ENCODE measurements at regions not wholly inside any gene's neighbourhood (a gene's known extent, or its start where the extent isn't known, plus 50 kb on each side); places are given as distances from the start of the nearest gene placed in this dataset.

DNA sequence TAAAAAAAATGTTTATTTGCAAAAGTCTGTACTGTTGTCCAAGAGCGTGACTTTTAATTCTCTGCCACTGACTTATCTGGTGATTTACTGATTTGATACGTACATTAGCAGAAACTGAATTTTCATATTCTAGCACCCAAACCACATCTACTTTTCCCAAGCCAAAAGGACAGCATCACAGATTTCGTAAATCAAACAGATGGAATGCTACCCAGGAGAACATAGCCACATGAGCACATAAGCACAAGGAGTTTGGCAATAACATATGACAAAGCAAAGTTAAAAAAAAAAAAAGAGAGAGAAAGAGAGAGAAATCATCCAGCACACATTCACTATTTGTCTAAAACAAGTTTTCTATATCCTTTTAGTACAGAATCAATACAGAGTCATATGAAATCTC, 83.7 kb downstream of the HINT1 start:
- Histone ChIP-seq H2AFZ (ENCODE audit: low read length) (no peak overlapping the region), H3K27ac (ENCODE audit: insufficient read length, low read depth, low read length) (no peak overlapping the region), H3K23ac (ENCODE audit: insufficient read length, low read depth, low read length) (no peak overlapping the region), H3K79me1 (ENCODE audit: insufficient read depth, low read depth, low read length, poor library complexity, severe bottlenecking) (no peaks in the 10 kb centered on the region), H3K23me2 (ENCODE audit: insufficient read length, low read depth, low read length, poor library complexity, severe bottlenecking) (no peaks in the 10 kb centered on the region), H3T11ph (ENCODE audit: low read length) (no peak overlapping the region), H3K79me2 (ENCODE audit: insufficient read depth, low read length) (no peaks in the 10 kb centered on the region), H3K4me2 (ENCODE audit: insufficient read depth, insufficient read length, low read length) (no peak overlapping the region), H3K27me3 (ENCODE audit: insufficient read depth, low read length) (no peaks in the 10 kb centered on the region), H4K91ac (ENCODE audit: insufficient read length, low read depth, low read length) (no peak overlapping the region), H3K4ac (ENCODE audit: low read depth, low read length) (no peak overlapping the region), H3K14ac (ENCODE audit: insufficient read depth, low read length) (no peak overlapping the region), H4K20me1 (ENCODE audit: control insufficient read depth, insufficient read depth, insufficient read length) (no peaks in the 10 kb centered on the region), H2BK120ac (ENCODE audit: low read depth, low read length, poor library complexity, severe bottlenecking) (no peak overlapping the region), H3K9ac (ENCODE audit: extremely low read depth, insufficient read length, low read length) (no peak overlapping the region), H3K18ac (ENCODE audit: insufficient read length, low read depth, low read length) (no peak overlapping the region), H2BK20ac (ENCODE audit: low read depth, low read length, poor library complexity, severe bottlenecking) (no peak overlapping the region), H3K56ac (ENCODE audit: insufficient read length, low read depth, low read length) (no peak overlapping the region), H3K9me3 (ENCODE audit: control insufficient read depth, low read depth, low read length) (no peaks in the 10 kb centered on the region), H2AK5ac (ENCODE audit: insufficient read length, low read length) (no peak overlapping the region), H2BK12ac (ENCODE audit: insufficient read length, low read depth, low read length) (no peak overlapping the region), H4K5ac (ENCODE audit: insufficient read length, low read depth, low read length) (no peak overlapping the region), H4K8ac (replicated peaks; ENCODE audit: insufficient read length, low read depth, low read length) (no peak overlapping the region), H3K4me1 (ENCODE audit: insufficient read depth, low read length) (no peaks in the 10 kb centered on the region), H2BK5ac (ENCODE audit: insufficient read length, low read length) (no peak overlapping the region), H2BK15ac (ENCODE audit: low read depth, low read length) (no peak overlapping the region)
- H3K4me1 Mint-ChIP-seq, result no peaks in the 10 kb centered on the region
- no peak for DNase-seq
- H3K36me3 Mint-ChIP-seq (ENCODE audit: insufficient read depth in 1 of 3, low read depth in 3 of 3), result peaks cover 0 to 7% (median 0%) of the 10 kb centered on the region in 3 experiments; a peak in 2 of 7 replicates
- no peak overlapping the region for H3K27ac Mint-ChIP-seq
- H3K9me3 Mint-ChIP-seq, result peaks cover 4 to 8% of the 10 kb centered on the region in 2 experiments; a peak in 4 of 5 replicates
- TF ChIP-seq, protein P1, sequence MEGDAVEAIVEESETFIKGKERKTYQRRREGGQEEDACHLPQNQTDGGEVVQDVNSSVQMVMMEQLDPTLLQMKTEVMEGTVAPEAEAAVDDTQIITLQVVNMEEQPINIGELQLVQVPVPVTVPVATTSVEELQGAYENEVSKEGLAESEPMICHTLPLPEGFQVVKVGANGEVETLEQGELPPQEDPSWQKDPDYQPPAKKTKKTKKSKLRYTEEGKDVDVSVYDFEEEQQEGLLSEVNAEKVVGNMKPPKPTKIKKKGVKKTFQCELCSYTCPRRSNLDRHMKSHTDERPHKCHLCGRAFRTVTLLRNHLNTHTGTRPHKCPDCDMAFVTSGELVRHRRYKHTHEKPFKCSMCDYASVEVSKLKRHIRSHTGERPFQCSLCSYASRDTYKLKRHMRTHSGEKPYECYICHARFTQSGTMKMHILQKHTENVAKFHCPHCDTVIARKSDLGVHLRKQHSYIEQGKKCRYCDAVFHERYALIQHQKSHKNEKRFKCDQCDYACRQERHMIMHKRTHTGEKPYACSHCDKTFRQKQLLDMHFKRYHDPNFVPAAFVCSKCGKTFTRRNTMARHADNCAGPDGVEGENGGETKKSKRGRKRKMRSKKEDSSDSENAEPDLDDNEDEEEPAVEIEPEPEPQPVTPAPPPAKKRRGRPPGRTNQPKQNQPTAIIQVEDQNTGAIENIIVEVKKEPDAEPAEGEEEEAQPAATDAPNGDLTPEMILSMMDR (conservative IDR thresholded peaks at IDR 0.05), result no peak
- no CpG with 5 or more reads among the region's 3 CpGs for WGBS (ENCODE audit: extremely low coverage, insufficient read length, low lambda C conversion rate)
- no peak overlapping the region for H3K4me3 Mint-ChIP-seq
- H3K27me3 Mint-ChIP-seq (ENCODE audit: low read depth), result no peaks in the 10 kb centered on the region
